OCI-LY7 (cell line): ENCODE measurements at regions not wholly inside any gene's neighbourhood (a gene's known extent, or its start where the extent isn't known, plus 50 kb on each side); places are given as distances from the start of the nearest gene placed in this dataset.

ENCODE experiments used
- BruUV-seq: library from RNA; stranded (reverse); fragments of 400-500 nt; replicated peaks from 2 replicates; lab custom pipeline; 2021; lab: Mats Ljungman, UMichigan
- CTCF ChIA-PET: fragments of 300-600 bp; sonication (Branson Sonifier 250); formaldehyde crosslinking; loops from one replicate; lab custom pipeline; 2022; ENCODE audit warnings: antibody characterized with exemption; ENCODE audit not compliant: unreplicated experiment; lab: Charles Lee
- POLR2A ChIA-PET: fragments of 300-600 bp; sonication (Branson Sonifier 250); formaldehyde crosslinking; loops from one replicate; lab custom pipeline; 2022; ENCODE audit warnings: antibody characterized with exemption; lab: Charles Lee
- DNase-seq: peaks from one replicate; pipeline ENCODE4 v3.0.0-alpha.2; 2015; ENCODE audit warnings: low spot score
- H2AFZ ChIP-seq: fragments of 200-600 bp; sonication (generic), shearing (Covaris generic); 2 replicates; pipeline ENCODE4 v1.6.1; 2014; ENCODE audit warnings: mild to moderate bottlenecking, antibody characterized with exemption, low read length, moderate library complexity
- H3K27ac ChIP-seq: fragments of 200-600 bp; sonication (generic); 2 replicates; pipeline ENCODE4 v1.5.1; 2014; ENCODE audit warnings: mixed run types, low read depth, mild to moderate bottlenecking, moderate library complexity, low read length, inconsistent platforms; ENCODE audit not compliant: poor library complexity, severe bottlenecking
- H3K36me3 ChIP-seq: fragments of 200-600 bp; sonication (generic); 2 replicates; pipeline ENCODE4 v1.6.1; 2014; ENCODE audit warnings: mild to moderate bottlenecking, antibody characterized with exemption, low read length, moderate library complexity, mixed read lengths; ENCODE audit not compliant: insufficient read depth
- H3K4me1 ChIP-seq: fragments of 200-600 bp; sonication (generic); 2 replicates; pipeline ENCODE4 v1.5.1; 2014; ENCODE audit warnings: mild to moderate bottlenecking, low read length; ENCODE audit not compliant: insufficient read depth, poor library complexity, severe bottlenecking
- H3K4me2 ChIP-seq: fragments of 200-600 bp; sonication (generic); 2 replicates; pipeline ENCODE4 v1.6.1; 2014; ENCODE audit warnings: mild to moderate bottlenecking, low read length
- H3K4me3 ChIP-seq: fragments of 200-600 bp; sonication (generic); 2 replicates; pipeline ENCODE4 v1.5.1; 2014; ENCODE audit warnings: mild to moderate bottlenecking, low read depth, low read length; ENCODE audit not compliant: poor library complexity, severe bottlenecking
- H3K79me2 ChIP-seq: fragments of 200-600 bp; sonication (generic); 2 replicates; pipeline ENCODE4 v1.6.1; 2016; ENCODE audit warnings: low read depth, mild to moderate bottlenecking, low read length, moderate library complexity, mixed read lengths; ENCODE audit not compliant: insufficient read depth
- H3K9me2 ChIP-seq: fragments of 200-600 bp; sonication (generic); 2 replicates; pipeline ENCODE4 v1.6.1; 2016; ENCODE audit warnings: mild to moderate bottlenecking, low read length, mixed read lengths; ENCODE audit not compliant: insufficient read depth
- H3K9me3 ChIP-seq: fragments of 200-600 bp; sonication (generic); 2 replicates; pipeline ENCODE4 v1.6.1; 2014; ENCODE audit warnings: mild to moderate bottlenecking, mixed run types, low read length, mixed read lengths
- H4K20me1 ChIP-seq: fragments of 200-600 bp; sonication (generic); 2 replicates; pipeline ENCODE4 v1.6.1; 2014; ENCODE audit warnings: mild to moderate bottlenecking, antibody characterized with exemption, low read length, moderate library complexity, mixed read lengths; ENCODE audit not compliant: insufficient read depth
- CTCF ChIP-seq: fragments of 200-600 bp; sonication (generic); conservative IDR thresholded peaks from 2 replicates; pipeline ENCODE4 v1.5.1; 2014; ENCODE audit warnings: mild to moderate bottlenecking, antibody characterized with exemption, low read length, moderate library complexity, mixed read lengths
- EZH2phosphoT487 ChIP-seq: fragments of 200-600 bp; sonication (generic); IDR thresholded peaks from 2 replicates; pipeline ENCODE4 v1.6.1; 2018; ENCODE audit warnings: low read depth, borderline replicate concordance, mild to moderate bottlenecking, mixed run types, antibody characterized with exemption, low read length, moderate library complexity, mixed read lengths
- intact Hi-C: fragments of 100-400 bp; cut with micrococcal nuclease; formaldehyde crosslinking; loops from one replicate; pipeline ENCODE4 v1.10.0; 2022; ENCODE audit not compliant: unreplicated experiment

- Histone ChIP-seq H4K20me1 (no peaks in the 10 kb centered on the region), H3K27ac (no peak overlapping the region), H3K9me3 (no peaks in the 10 kb centered on the region), H3K4me1 (no peaks in the 10 kb centered on the region), H2AFZ (no peak overlapping the region), H3K4me2 (no peak overlapping the region), H3K79me2 (no peaks in the 10 kb centered on the region), H3K9me2 (no peaks in the 10 kb centered on the region), H3K4me3 (no peak overlapping the region), H3K36me3 (no peaks in the 10 kb centered on the region)
- intact Hi-C loops = no loop called here
- no TSS peak for BruUV-seq
- DNase-seq = no peak
- CTCF ChIA-PET = no interaction called here
- POLR2A ChIA-PET = no interaction called here
- TF ChIP-seq EZH2phosphoT487 = no peak
These were observed 123.9 kb upstream of the SULT1C3 start for GRCh38 chr2:108115868-108116267.

- TF ChIP-seq EZH2phosphoT487 = no peak
- no peak for TF ChIP-seq CTCF
- Histone ChIP-seq H3K4me3 (no peak overlapping the region), H3K4me2 (no peak overlapping the region), H3K27ac (no peak overlapping the region), H3K9me3 (no peaks in the 10 kb centered on the region), H3K79me2 (no peaks in the 10 kb centered on the region), H3K9me2 (no peaks in the 10 kb centered on the region), H3K4me1 (no peaks in the 10 kb centered on the region), H2AFZ (no peak overlapping the region), H4K20me1 (no peaks in the 10 kb centered on the region), H3K36me3 (no peaks in the 10 kb centered on the region)
- ChIA-PET POLR2A (no interaction called here), CTCF (no interaction called here)
- DNase-seq = no peak
- intact Hi-C loops = no loop called here
- BruUV-seq = no TSS peak
These were observed 120.8 kb upstream of the SULT1C3 start for GRCh38 chr2:108118996-108119395.

GRCh38 chr2:108119492-108119891 lies 120.3 kb upstream of the SULT1C3 start:
- no peaks in the 10 kb centered on the region for H4K20me1 ChIP-seq
- H3K4me1 ChIP-seq = no peaks in the 10 kb centered on the region
- H3K4me3 ChIP-seq = no peak overlapping the region
- intact Hi-C loops = no loop called here
- H3K9me3 ChIP-seq = no peaks in the 10 kb centered on the region
- no peak overlapping the region for H3K4me2 ChIP-seq
- ChIA-PET POLR2A (interaction anchor here (1.2 kb wide), 1 partner anchor 56 kb away, joined by 3 read pairs; no protein-coding TSS in a partner anchor), CTCF (no interaction called here)
- no peak overlapping the region for H3K27ac ChIP-seq
- no peaks in the 10 kb centered on the region for H3K79me2 ChIP-seq
- TF ChIP-seq EZH2phosphoT487 (no peak), CTCF (no peak)
- H2AFZ ChIP-seq = no peak overlapping the region
- H3K9me2 ChIP-seq = no peaks in the 10 kb centered on the region
- no TSS peak for BruUV-seq
- H3K36me3 ChIP-seq = no peaks in the 10 kb centered on the region
- no peak for DNase-seq
